GM18873 (cell line): ENCODE measurements at regions not wholly inside any gene's neighbourhood (a gene's known extent, or its start where the extent isn't known, plus 50 kb on each side); places are given as distances from the start of the nearest gene placed in this dataset.
"Not testable (repeated sequence)": the region's sequence is repeated elsewhere in the genome, so short reads cannot be mapped to it uniquely, and the experiment has no call there.

Source experiments
- ATAC-seq: cut with Tn5 transposase; IDR thresholded peaks from one replicate; pipeline ENCODE4 v1.9.1; 2021; ENCODE audit warnings: mild to moderate bottlenecking, moderate library complexity, moderate number of reproducible peaks; ENCODE audit not compliant: unreplicated experiment, low FRiP score

- ATAC-seq, result no peak
These were observed 116.1 kb upstream of the RAB4A start for GRCh38 chr1:229154811-229155210.

GRCh38 chr1:229155472-229155871 lies 115.4 kb upstream of the RAB4A start:
- ATAC-seq, result no peak

GRCh38 chr1:229156872-229157271 lies 114.0 kb upstream of the RAB4A start:
- no peak for ATAC-seq

- no peak for ATAC-seq
These were observed 113.4 kb upstream of the RAB4A start for GRCh38 chr1:229157480-229157879.

- ATAC-seq, result no peak
These were observed 112.5 kb upstream of the RAB4A start for GRCh38 chr1:229158341-229158921.

GRCh38 chr1:229158927-229159326 lies 112.0 kb upstream of the RAB4A start:
- no peak for ATAC-seq

GRCh38 chr1:229159668-229160544 lies 111.0 kb upstream of the RAB4A start:
- no peak for ATAC-seq

- ATAC-seq, result no peak
These were observed 109.2 kb upstream of the RAB4A start for GRCh38 chr1:229161740-229162139.

- ATAC-seq, result no peak
These were observed 107.9 kb upstream of the RAB4A start for GRCh38 chr1:229162825-229163515.

- no peak for ATAC-seq
These were observed 106.6 kb upstream of the RAB4A start for GRCh38 chr1:229164348-229164747.

GRCh38 chr1:229164836-229165735 lies 105.8 kb upstream of the RAB4A start:
- ATAC-seq, result no peak

GRCh38 chr1:229167318-229167717 lies 103.6 kb upstream of the RAB4A start:
- no peak for ATAC-seq

- no peak for ATAC-seq
These were observed 101.5 kb upstream of the RAB4A start for GRCh38 chr1:229169399-229169798.

- no peak for ATAC-seq
These were observed 100.6 kb upstream of the RAB4A start for GRCh38 chr1:229170274-229170673.

- no peak for ATAC-seq
These were observed 100.0 kb upstream of the RAB4A start for GRCh38 chr1:229170778-229171505.

GRCh38 chr1:229171934-229172333 lies 99.0 kb upstream of the RAB4A start:
- ATAC-seq, result no peak

- not testable (repeated sequence) for ATAC-seq
These were observed 97.1 kb upstream of the RAB4A start for GRCh38 chr1:229173491-229174476.

- not testable (repeated sequence) for ATAC-seq
These were observed 95.6 kb upstream of the RAB4A start for GRCh38 chr1:229175297-229175696.

GRCh38 chr1:229176457-229176856 lies 94.5 kb upstream of the RAB4A start:
- ATAC-seq, result not testable (repeated sequence)
